Mesenchymal stem cell (in vitro differentiated cells and primary cell): ENCODE measurements at regions not wholly inside any gene's neighbourhood (a gene's known extent, or its start where the extent isn't known, plus 50 kb on each side); places are given as distances from the start of the nearest gene placed in this dataset.
"Not testable (repeated sequence)": the region's sequence is repeated elsewhere in the genome, so short reads cannot be mapped to it uniquely, and the experiment has no call there.

Source experiments
- DNase-seq: peaks from one replicate; pipeline ENCODE4 v3.0.0-alpha.2; 2013
- H2AFZ ChIP-seq: one replicate; pipeline ENCODE4 v1.6.1; 2013; ENCODE audit warnings: low read depth, mild to moderate bottlenecking, control low read depth, inconsistent platforms, low read length, moderate library complexity
- H2AK5ac ChIP-seq: 2 replicates; pipeline ENCODE4 v1.6.1; 2013; ENCODE audit warnings: low read length, moderate library complexity, mild to moderate bottlenecking, inconsistent platforms; ENCODE audit not compliant: severe bottlenecking
- H2BK120ac ChIP-seq: one replicate; pipeline ENCODE4 v1.6.1; 2013; ENCODE audit warnings: low read depth, mild to moderate bottlenecking, inconsistent platforms, low read length, moderate library complexity
- H2BK12ac ChIP-seq, 2 experiments: one replicate each; pipeline ENCODE4 v1.6.1; 2013; ENCODE audit warnings: inconsistent platforms in 2 of 2, low read length in 2 of 2, mild to moderate bottlenecking in 2 of 2, moderate library complexity in 2 of 2, control low read depth in 1 of 2
- H2BK15ac ChIP-seq: one replicate; pipeline ENCODE4 v1.6.1; 2013; ENCODE audit warnings: mild to moderate bottlenecking, low read depth, inconsistent platforms; ENCODE audit not compliant: poor library complexity, severe bottlenecking
- H2BK5ac ChIP-seq: 2 replicates; pipeline ENCODE4 v1.6.1; 2013; ENCODE audit warnings: low read depth, mild to moderate bottlenecking, low read length, control low read depth, inconsistent platforms; ENCODE audit not compliant: poor library complexity, severe bottlenecking
- H3K14ac ChIP-seq, 2 experiments: one replicate each; pipeline ENCODE4 v1.6.1; 2013; ENCODE audit warnings: inconsistent platforms in 2 of 2, low read length in 2 of 2, control low read depth in 1 of 2, mild to moderate bottlenecking in 1 of 2, moderate library complexity in 1 of 2
- H3K18ac ChIP-seq, 2 experiments: one replicate each; pipeline ENCODE4 v1.6.1; 2013; ENCODE audit warnings: inconsistent platforms in 2 of 2, low read length in 2 of 2, control low read depth in 1 of 2, low read depth in 1 of 2, mild to moderate bottlenecking in 1 of 2
- H3K23ac ChIP-seq, 2 experiments: one replicate each; pipeline ENCODE4 v1.6.1; 2013; ENCODE audit warnings: inconsistent platforms in 2 of 2, low read length in 2 of 2, mild to moderate bottlenecking in 2 of 2, moderate library complexity in 2 of 2, control low read depth in 1 of 2
- H3K27ac ChIP-seq: 2 replicates; pipeline ENCODE4 v1.5.1; 2013; ENCODE audit warnings: mild to moderate bottlenecking, moderate library complexity, low read length, control low read depth, inconsistent platforms; ENCODE audit not compliant: poor library complexity, severe bottlenecking
- H3K27me3 ChIP-seq, 2 experiments: 2 replicates each; pipeline versions ENCODE4 v1.6.1 to v1.7.0; 2013; ENCODE audit warnings: low read length in 2 of 2, mild to moderate bottlenecking in 2 of 2, moderate library complexity in 2 of 2, control low read depth in 1 of 2, inconsistent platforms in 1 of 2; ENCODE audit not compliant: control insufficient read depth in 1 of 2, insufficient read depth in 1 of 2
- H3K36me3 ChIP-seq, 2 experiments: 2 replicates each; pipeline versions ENCODE4 v1.6.1 to v1.7.0; 2013; ENCODE audit warnings: low read length in 2 of 2, control low read depth in 1 of 2, inconsistent platforms in 1 of 2, low read depth in 1 of 2, mild to moderate bottlenecking in 1 of 2; ENCODE audit not compliant: insufficient read depth in 2 of 2, control insufficient read depth in 1 of 2
- H3K4ac ChIP-seq, 2 experiments: one replicate each; pipeline ENCODE4 v1.6.1; 2013; ENCODE audit warnings: inconsistent platforms in 2 of 2, low read length in 2 of 2, mild to moderate bottlenecking in 2 of 2, moderate library complexity in 2 of 2, control low read depth in 1 of 2, low read depth in 1 of 2
- H3K4me1 ChIP-seq: 2 replicates; pipeline ENCODE4 v1.6.1; 2013; ENCODE audit warnings: low read depth, low read length, control low read depth; ENCODE audit not compliant: control insufficient read depth, insufficient read depth
- H3K4me2 ChIP-seq: 2 replicates; pipeline ENCODE4 v1.6.1; 2013; ENCODE audit warnings: low read length, mild to moderate bottlenecking, inconsistent platforms; ENCODE audit not compliant: poor library complexity, severe bottlenecking
- H3K4me3 ChIP-seq, 2 experiments: 2 replicates each; pipeline versions ENCODE4 v1.5.1 to v1.7.0; 2013; ENCODE audit warnings: low read length in 2 of 2, mild to moderate bottlenecking in 2 of 2, control low read depth in 1 of 2, low read depth in 1 of 2; ENCODE audit not compliant: insufficient read depth in 1 of 2
- H3K79me1 ChIP-seq: replicated peaks from 2 replicates; pipeline ENCODE4 v1.6.1; 2013; ENCODE audit warnings: mild to moderate bottlenecking, control low read depth, low read length, inconsistent platforms; ENCODE audit not compliant: poor library complexity, severe bottlenecking
- H3K9ac ChIP-seq: 2 replicates; pipeline ENCODE4 v1.7.0; 2013; ENCODE audit warnings: mild to moderate bottlenecking, low read length, moderate library complexity
- H3K9me3 ChIP-seq: 2 replicates; pipeline ENCODE4 v1.7.0; 2013; ENCODE audit warnings: mild to moderate bottlenecking, low read length; ENCODE audit not compliant: control insufficient read depth
- H4K8ac ChIP-seq: one replicate; pipeline ENCODE4 v1.6.1; 2013; ENCODE audit warnings: inconsistent platforms, mild to moderate bottlenecking, low read length, moderate library complexity
- H4K91ac ChIP-seq: one replicate; pipeline ENCODE4 v1.6.1; 2013; ENCODE audit warnings: mild to moderate bottlenecking, low read length, inconsistent platforms
- WGBS: methylation state at CpG from one replicate; pipeline ENCODE4 v1.1.7; 2013; ENCODE audit warnings: mixed read lengths; 5-methylcytosine and 5-hydroxymethylcytosine counted together

GRCh38 chr6:27830600-27831433, 81.4 kb downstream of the OR2B2 start:
- peak overlapping the region; percentile 41 for H3K27ac ChIP-seq
- not testable (repeated sequence) for H3K14ac ChIP-seq, H3K27me3 ChIP-seq, H2BK15ac ChIP-seq, H3K23ac ChIP-seq, H3K79me1 ChIP-seq, H2AK5ac ChIP-seq, H3K9me3 ChIP-seq, H2BK5ac ChIP-seq, H4K8ac ChIP-seq, H2BK120ac ChIP-seq, H2BK12ac ChIP-seq, H4K91ac ChIP-seq, H3K36me3 ChIP-seq, H2AFZ ChIP-seq, H3K4me1 ChIP-seq
- under 1% methylated on average over 23 of the region's 52 CpGs for WGBS
- H3K4ac ChIP-seq, result peak overlapping the region; percentile 75 to 78
- H3K9ac ChIP-seq, result peak overlapping the region; percentile 87
- H3K18ac ChIP-seq, result peak overlapping the region; percentile 8 to 71
- peak overlapping the region; percentile 80 for H3K4me2 ChIP-seq
- peak overlapping the region; percentile 67 to 85 for H3K4me3 ChIP-seq
- DNase-seq, result peak; percentile 74

GRCh38 chr6:27830212-27830599, 82.0 kb downstream of the OR2B2 start:
- Histone ChIP-seq H3K4me1 (peaks cover 5% of the 10 kb centered on the region), H4K91ac (no peak overlapping the region), H3K23ac (no peak overlapping the region), H2AK5ac (no peak overlapping the region), H3K79me1 (peaks cover 8% of the 10 kb centered on the region), H3K36me3 (peaks cover 2 to 5% of the 10 kb centered on the region in 2 experiments), H3K27me3 (no peaks in the 10 kb centered on the region), H3K14ac (no peak overlapping the region), H3K9me3 (no peaks in the 10 kb centered on the region), H2BK15ac (no peak overlapping the region), H2BK120ac (no peak overlapping the region), H3K4me3 (peak overlapping the region in 1 of 2 experiments; percentile 85), H3K27ac (peak overlapping the region; percentile 45), H2BK5ac (no peak overlapping the region), H4K8ac (no peak overlapping the region), H2BK12ac (no peak overlapping the region), H3K9ac (peak overlapping the region; percentile 87), H3K18ac (no peak overlapping the region), H3K4me2 (peak overlapping the region; percentile 80), H3K4ac (no peak overlapping the region), H2AFZ (no peak overlapping the region)
- 14% methylated on average over 1 of the region's 5 CpGs for WGBS
- peak; percentile 30 for DNase-seq

GRCh38 chr6:27829453-27830211, 82.6 kb downstream of the OR2B2 start:
- Histone ChIP-seq H3K14ac (no peak overlapping the region), H3K27me3 (no peaks in the 10 kb centered on the region), H2AFZ (no peak overlapping the region), H2BK15ac (no peak overlapping the region), H3K18ac (no peak overlapping the region), H3K79me1 (peaks cover 8% of the 10 kb centered on the region), H3K27ac (peak overlapping the region; percentile 45), H3K9ac (peak overlapping the region; percentile 87), H3K36me3 (peaks cover 2 to 5% of the 10 kb centered on the region in 2 experiments), H2BK12ac (no peak overlapping the region), H2AK5ac (no peak overlapping the region), H3K4me3 (peak overlapping the region in 1 of 2 experiments; percentile 85), H2BK120ac (no peak overlapping the region), H3K9me3 (no peaks in the 10 kb centered on the region), H4K8ac (no peak overlapping the region), H2BK5ac (no peak overlapping the region), H3K23ac (no peak overlapping the region), H3K4me1 (peaks cover 5% of the 10 kb centered on the region), H3K4me2 (peak overlapping the region; percentile 29), H3K4ac (no peak overlapping the region), H4K91ac (no peak overlapping the region)
- WGBS, result 97% methylated on average over 6 of the region's 9 CpGs
- peak; percentile 33 for DNase-seq

- not testable (repeated sequence) for H3K4me1 ChIP-seq, H3K36me3 ChIP-seq, H3K27ac ChIP-seq, H3K4me3 ChIP-seq, H3K4me2 ChIP-seq, H2AFZ ChIP-seq, H2BK15ac ChIP-seq, H4K91ac ChIP-seq, DNase-seq, H3K14ac ChIP-seq, H2AK5ac ChIP-seq, H3K9me3 ChIP-seq, H3K4ac ChIP-seq, H3K79me1 ChIP-seq, H2BK12ac ChIP-seq, H2BK5ac ChIP-seq, H3K27me3 ChIP-seq, H3K9ac ChIP-seq, H3K23ac ChIP-seq, H3K18ac ChIP-seq, H4K8ac ChIP-seq, H2BK120ac ChIP-seq
- 93% methylated on average over 5 of the region's 35 CpGs for WGBS
Observed at GRCh38 chr6:27827477-27827876, 84.7 kb downstream of the OR2B2 start.
